ENCODE measurements at regions not wholly inside any gene's neighbourhood (a gene's known extent, or its start where the extent isn't known, plus 50 kb on each side); places are given as distances from the start of the nearest gene placed in this dataset.

DNA sequence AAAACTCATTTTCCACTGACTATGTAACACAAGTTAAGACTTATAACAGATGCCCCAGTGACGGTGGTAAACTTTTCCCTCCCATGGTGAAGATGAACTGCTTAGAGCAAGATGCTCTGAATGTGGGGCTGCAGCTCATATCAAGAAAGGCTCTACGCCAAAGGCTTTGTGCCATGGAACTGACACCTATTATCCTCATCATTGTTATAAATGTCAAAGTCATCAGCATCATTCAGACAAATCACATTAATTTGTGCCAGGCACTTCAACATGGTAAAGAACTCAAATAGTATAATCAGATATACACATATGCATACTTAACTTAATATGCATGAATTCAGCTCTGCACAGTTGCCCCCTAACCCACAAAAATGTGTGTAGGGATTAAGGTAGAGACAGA, 305.9 kb upstream of the ATP10B start:
- Histone ChIP-seq H3K36me3 (ENCODE audit: control insufficient read depth in 2 of 2, insufficient read depth in 2 of 2, low read length in 1 of 2) (no peaks in the 10 kb centered on the region), H2AFZ (ENCODE audit: control insufficient read depth, low read depth, low read length) (no peak overlapping the region), H3K79me2 (ENCODE audit: control insufficient read depth, insufficient read depth, low read length) (no peaks in the 10 kb centered on the region), H4K20me1 (ENCODE audit: control insufficient read depth, insufficient read depth) (no peaks in the 10 kb centered on the region), H3K4me1 (ENCODE audit: control insufficient read depth, insufficient read depth, low read length) (no peaks in the 10 kb centered on the region), H3K9me3 (replicated peaks; ENCODE audit: control insufficient read depth, insufficient read depth, low read length) (no peaks in the 10 kb centered on the region), H3K4me2 (ENCODE audit: control insufficient read depth, insufficient read depth) (no peak overlapping the region), H3K4me3 (no peak overlapping the region), H3K9ac (ENCODE audit: control insufficient read depth, insufficient read depth, low read length) (no peak overlapping the region), H3K27me3 (replicated peaks in 1 of 2; ENCODE audit: control insufficient read depth in 2 of 2, insufficient read depth in 2 of 2, low read length in 1 of 2) (no peaks in the 10 kb centered on the region), H3K27ac (ENCODE audit: control insufficient read depth, insufficient read depth) (no peak overlapping the region)
- in situ Hi-C loops (cut with MboI): no loop called here
- FAIRE-seq: no peak
- intact Hi-C loops (cut with micrococcal nuclease; ENCODE audit: unreplicated experiment): no loop called here
- ChIA-PET SMC1A (ENCODE audit: uncharacterized antibody, unreplicated experiment) (no interaction called here), POLR2A (no interaction called here), CTCF (no interaction called here), RAD21 (ENCODE audit: unreplicated experiment) (no interaction called here)
- no peak for ATAC-seq
- DNase-seq (ENCODE audit: low read depth, low spot score): no peak
- 46% methylated on average over 2 of the region's 2 CpGs for WGBS (ENCODE audit: insufficient coverage, insufficient replicate concordance, low lambda C conversion rate, missing lambda C conversion rate)
- no TSS peak for BruUV-seq (replicated peaks)
- TF ChIP-seq ZZZ3 (IDR thresholded peaks at IDR 0.05; ENCODE audit: control insufficient read depth, insufficient read length, low read depth) (no peak), POLR2A (IDR thresholded peaks at IDR 0.05; ENCODE audit: low read depth, low read length) (no peak), NFIC (IDR thresholded peaks at IDR 0.05; ENCODE audit: low read depth, low read length) (no peak), JUNB (IDR thresholded peaks at IDR 0.05) (no peak), IKZF1 (conservative IDR thresholded peaks at IDR 0.05) (no peak), TCF12 (IDR thresholded peaks at IDR 0.05; ENCODE audit: low read depth, low read length) (no peak), SIN3A (IDR thresholded peaks at IDR 0.05; ENCODE audit: low read depth, low read length) (no peak), SIX5 (IDR thresholded peaks at IDR 0.05; ENCODE audit: low read depth, low read length, severe bottlenecking) (no peak), ATF7 (IDR thresholded peaks at IDR 0.05; ENCODE audit: low read depth) (no peak), ESRRA (IDR thresholded peaks at IDR 0.05; ENCODE audit: low read length) (no peak), NFYA (IDR thresholded peaks at IDR 0.05; ENCODE audit: borderline replicate concordance, low read depth, low read length) (no peak)
- TF ChIP-seq, protein P1, sequence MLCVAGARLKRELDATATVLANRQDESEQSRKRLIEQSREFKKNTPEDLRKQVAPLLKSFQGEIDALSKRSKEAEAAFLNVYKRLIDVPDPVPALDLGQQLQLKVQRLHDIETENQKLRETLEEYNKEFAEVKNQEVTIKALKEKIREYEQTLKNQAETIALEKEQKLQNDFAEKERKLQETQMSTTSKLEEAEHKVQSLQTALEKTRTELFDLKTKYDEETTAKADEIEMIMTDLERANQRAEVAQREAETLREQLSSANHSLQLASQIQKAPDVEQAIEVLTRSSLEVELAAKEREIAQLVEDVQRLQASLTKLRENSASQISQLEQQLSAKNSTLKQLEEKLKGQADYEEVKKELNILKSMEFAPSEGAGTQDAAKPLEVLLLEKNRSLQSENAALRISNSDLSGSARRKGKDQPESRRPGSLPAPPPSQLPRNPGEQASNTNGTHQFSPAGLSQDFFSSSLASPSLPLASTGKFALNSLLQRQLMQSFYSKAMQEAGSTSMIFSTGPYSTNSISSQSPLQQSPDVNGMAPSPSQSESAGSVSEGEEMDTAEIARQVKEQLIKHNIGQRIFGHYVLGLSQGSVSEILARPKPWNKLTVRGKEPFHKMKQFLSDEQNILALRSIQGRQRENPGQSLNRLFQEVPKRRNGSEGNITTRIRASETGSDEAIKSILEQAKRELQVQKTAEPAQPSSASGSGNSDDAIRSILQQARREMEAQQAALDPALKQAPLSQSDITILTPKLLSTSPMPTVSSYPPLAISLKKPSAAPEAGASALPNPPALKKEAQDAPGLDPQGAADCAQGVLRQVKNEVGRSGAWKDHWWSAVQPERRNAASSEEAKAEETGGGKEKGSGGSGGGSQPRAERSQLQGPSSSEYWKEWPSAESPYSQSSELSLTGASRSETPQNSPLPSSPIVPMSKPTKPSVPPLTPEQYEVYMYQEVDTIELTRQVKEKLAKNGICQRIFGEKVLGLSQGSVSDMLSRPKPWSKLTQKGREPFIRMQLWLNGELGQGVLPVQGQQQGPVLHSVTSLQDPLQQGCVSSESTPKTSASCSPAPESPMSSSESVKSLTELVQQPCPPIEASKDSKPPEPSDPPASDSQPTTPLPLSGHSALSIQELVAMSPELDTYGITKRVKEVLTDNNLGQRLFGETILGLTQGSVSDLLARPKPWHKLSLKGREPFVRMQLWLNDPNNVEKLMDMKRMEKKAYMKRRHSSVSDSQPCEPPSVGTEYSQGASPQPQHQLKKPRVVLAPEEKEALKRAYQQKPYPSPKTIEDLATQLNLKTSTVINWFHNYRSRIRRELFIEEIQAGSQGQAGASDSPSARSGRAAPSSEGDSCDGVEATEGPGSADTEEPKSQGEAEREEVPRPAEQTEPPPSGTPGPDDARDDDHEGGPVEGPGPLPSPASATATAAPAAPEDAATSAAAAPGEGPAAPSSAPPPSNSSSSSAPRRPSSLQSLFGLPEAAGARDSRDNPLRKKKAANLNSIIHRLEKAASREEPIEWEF (IDR thresholded peaks at IDR 0.05; ENCODE audit: insufficient replicate concordance, low read depth, low read length): no peak
- TF ChIP-seq, protein P2, sequence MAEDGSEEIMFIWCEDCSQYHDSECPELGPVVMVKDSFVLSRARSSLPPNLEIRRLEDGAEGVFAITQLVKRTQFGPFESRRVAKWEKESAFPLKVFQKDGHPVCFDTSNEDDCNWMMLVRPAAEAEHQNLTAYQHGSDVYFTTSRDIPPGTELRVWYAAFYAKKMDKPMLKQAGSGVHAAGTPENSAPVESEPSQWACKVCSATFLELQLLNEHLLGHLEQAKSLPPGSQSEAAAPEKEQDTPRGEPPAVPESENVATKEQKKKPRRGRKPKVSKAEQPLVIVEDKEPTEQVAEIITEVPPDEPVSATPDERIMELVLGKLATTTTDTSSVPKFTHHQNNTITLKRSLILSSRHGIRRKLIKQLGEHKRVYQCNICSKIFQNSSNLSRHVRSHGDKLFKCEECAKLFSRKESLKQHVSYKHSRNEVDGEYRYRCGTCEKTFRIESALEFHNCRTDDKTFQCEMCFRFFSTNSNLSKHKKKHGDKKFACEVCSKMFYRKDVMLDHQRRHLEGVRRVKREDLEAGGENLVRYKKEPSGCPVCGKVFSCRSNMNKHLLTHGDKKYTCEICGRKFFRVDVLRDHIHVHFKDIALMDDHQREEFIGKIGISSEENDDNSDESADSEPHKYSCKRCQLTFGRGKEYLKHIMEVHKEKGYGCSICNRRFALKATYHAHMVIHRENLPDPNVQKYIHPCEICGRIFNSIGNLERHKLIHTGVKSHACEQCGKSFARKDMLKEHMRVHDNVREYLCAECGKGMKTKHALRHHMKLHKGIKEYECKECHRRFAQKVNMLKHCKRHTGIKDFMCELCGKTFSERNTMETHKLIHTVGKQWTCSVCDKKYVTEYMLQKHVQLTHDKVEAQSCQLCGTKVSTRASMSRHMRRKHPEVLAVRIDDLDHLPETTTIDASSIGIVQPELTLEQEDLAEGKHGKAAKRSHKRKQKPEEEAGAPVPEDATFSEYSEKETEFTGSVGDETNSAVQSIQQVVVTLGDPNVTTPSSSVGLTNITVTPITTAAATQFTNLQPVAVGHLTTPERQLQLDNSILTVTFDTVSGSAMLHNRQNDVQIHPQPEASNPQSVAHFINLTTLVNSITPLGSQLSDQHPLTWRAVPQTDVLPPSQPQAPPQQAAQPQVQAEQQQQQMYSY (CRISPR knock-in tag; IDR thresholded peaks at IDR 0.05): no peak
- TF ChIP-seq, protein P3, sequence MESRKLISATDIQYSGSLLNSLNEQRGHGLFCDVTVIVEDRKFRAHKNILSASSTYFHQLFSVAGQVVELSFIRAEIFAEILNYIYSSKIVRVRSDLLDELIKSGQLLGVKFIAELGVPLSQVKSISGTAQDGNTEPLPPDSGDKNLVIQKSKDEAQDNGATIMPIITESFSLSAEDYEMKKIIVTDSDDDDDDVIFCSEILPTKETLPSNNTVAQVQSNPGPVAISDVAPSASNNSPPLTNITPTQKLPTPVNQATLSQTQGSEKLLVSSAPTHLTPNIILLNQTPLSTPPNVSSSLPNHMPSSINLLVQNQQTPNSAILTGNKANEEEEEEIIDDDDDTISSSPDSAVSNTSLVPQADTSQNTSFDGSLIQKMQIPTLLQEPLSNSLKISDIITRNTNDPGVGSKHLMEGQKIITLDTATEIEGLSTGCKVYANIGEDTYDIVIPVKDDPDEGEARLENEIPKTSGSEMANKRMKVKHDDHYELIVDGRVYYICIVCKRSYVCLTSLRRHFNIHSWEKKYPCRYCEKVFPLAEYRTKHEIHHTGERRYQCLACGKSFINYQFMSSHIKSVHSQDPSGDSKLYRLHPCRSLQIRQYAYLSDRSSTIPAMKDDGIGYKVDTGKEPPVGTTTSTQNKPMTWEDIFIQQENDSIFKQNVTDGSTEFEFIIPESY (IDR thresholded peaks at IDR 0.05): no peak

All from GM12878 (cell line).